ENCODE measurements at regions not wholly inside any gene's neighbourhood (a gene's known extent, or its start where the extent isn't known, plus 50 kb on each side); places are given as distances from the start of the nearest gene placed in this dataset.

GRCh38 chr1:95332754-95333153, 98.7 kb downstream of the RWDD3 start:
- TF ChIP-seq, protein P1, sequence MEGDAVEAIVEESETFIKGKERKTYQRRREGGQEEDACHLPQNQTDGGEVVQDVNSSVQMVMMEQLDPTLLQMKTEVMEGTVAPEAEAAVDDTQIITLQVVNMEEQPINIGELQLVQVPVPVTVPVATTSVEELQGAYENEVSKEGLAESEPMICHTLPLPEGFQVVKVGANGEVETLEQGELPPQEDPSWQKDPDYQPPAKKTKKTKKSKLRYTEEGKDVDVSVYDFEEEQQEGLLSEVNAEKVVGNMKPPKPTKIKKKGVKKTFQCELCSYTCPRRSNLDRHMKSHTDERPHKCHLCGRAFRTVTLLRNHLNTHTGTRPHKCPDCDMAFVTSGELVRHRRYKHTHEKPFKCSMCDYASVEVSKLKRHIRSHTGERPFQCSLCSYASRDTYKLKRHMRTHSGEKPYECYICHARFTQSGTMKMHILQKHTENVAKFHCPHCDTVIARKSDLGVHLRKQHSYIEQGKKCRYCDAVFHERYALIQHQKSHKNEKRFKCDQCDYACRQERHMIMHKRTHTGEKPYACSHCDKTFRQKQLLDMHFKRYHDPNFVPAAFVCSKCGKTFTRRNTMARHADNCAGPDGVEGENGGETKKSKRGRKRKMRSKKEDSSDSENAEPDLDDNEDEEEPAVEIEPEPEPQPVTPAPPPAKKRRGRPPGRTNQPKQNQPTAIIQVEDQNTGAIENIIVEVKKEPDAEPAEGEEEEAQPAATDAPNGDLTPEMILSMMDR (IDR thresholded peaks at IDR 0.05; ENCODE audit: control insufficient read depth, extremely low read depth, insufficient read depth), result no peak
- H3K4me3 ChIP-seq (ENCODE audit: low read depth, low read length), result no peak overlapping the region

DNA sequence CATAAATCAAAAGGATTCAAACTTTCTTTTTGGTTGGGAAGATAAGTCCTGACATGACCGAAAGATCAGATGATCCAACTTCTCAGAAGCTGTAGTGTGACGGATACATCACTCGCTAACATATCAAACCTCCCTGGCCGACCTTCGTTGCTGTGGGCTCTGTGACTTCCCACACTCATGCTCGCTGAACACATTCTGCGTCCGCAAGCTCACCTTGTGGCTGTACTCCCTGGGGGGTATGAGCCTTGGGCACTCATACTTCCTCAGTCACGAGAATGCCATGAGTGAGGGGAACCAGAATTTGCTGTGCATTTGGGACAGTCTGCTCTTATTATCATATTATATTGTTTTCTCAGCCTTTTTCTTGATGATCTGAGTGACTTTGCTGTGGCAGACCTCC, 105.4 kb downstream of the RWDD3 start:
- H3K4me3 ChIP-seq (ENCODE audit: low read depth, low read length), result no peak overlapping the region
- DNase-seq (ENCODE audit: low read depth), result no peak
- TF ChIP-seq, protein P1 (IDR thresholded peaks at IDR 0.05; ENCODE audit: control insufficient read depth, extremely low read depth, insufficient read depth), result no peak

More at GRCh38 chr1:95332754-95333153, 98.7 kb downstream of the RWDD3 start:
- no peak for DNase-seq (ENCODE audit: low read depth)

DNA sequence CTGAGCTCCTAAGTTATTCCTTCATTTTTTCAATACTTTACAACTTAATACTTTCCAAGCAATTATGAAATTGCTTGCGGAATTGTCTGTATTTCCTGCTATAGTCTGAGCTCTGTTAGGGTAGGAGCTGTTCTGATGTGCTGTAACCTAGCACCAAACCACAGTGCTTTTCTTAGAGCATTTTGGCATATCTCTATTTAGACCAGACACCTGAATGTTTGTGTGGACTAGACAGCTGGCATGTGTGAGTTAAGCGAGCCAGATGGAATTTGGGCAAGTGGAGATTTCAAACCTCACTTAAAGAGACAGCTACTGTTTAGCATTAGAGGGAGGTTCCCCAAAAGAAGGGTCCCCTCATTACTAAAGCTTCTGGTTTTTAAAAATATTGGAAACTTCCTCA, 106.1 kb downstream of the RWDD3 start:
- H3K4me3 ChIP-seq (ENCODE audit: low read depth, low read length), result no peak overlapping the region
- TF ChIP-seq, protein P1 (IDR thresholded peaks at IDR 0.05; ENCODE audit: control insufficient read depth, extremely low read depth, insufficient read depth), result no peak
- DNase-seq (ENCODE audit: low read depth), result no peak

GRCh38 chr1:95352767-95353166, 118.8 kb downstream of the RWDD3 start:
- TF ChIP-seq, protein P1 (IDR thresholded peaks at IDR 0.05; ENCODE audit: control insufficient read depth, extremely low read depth, insufficient read depth), result no peak
- H3K4me3 ChIP-seq (ENCODE audit: low read depth, low read length), result no peak overlapping the region
- no peak for DNase-seq (ENCODE audit: low read depth)

- DNase-seq (ENCODE audit: low read depth), result no peak
- TF ChIP-seq, protein P1 (IDR thresholded peaks at IDR 0.05; ENCODE audit: control insufficient read depth, extremely low read depth, insufficient read depth), result no peak
- no peak overlapping the region for H3K4me3 ChIP-seq (ENCODE audit: low read depth, low read length)
Observed at GRCh38 chr1:95353194-95353593, 119.2 kb downstream of the RWDD3 start.

GRCh38 chr1:95364546-95364945, 130.5 kb downstream of the RWDD3 start:
- H3K4me3 ChIP-seq (ENCODE audit: low read depth, low read length), result no peak overlapping the region
- TF ChIP-seq, protein P1 (IDR thresholded peaks at IDR 0.05; ENCODE audit: control insufficient read depth, extremely low read depth, insufficient read depth), result no peak
- DNase-seq (ENCODE audit: low read depth), result no peak

GRCh38 chr1:95366498-95366897, 132.5 kb downstream of the RWDD3 start:
- no peak for DNase-seq (ENCODE audit: low read depth)
- TF ChIP-seq, protein P1 (IDR thresholded peaks at IDR 0.05; ENCODE audit: control insufficient read depth, extremely low read depth, insufficient read depth), result no peak

More at GRCh38 chr1:95366498-95366897, 132.5 kb downstream of the RWDD3 start:
- no peak overlapping the region for H3K4me3 ChIP-seq (ENCODE audit: low read depth, low read length)
